ENCODE measurements at regions not wholly inside any gene's neighbourhood (a gene's known extent, or its start where the extent isn't known, plus 50 kb on each side); places are given as distances from the start of the nearest gene placed in this dataset.
"Not testable (repeated sequence)": the region's sequence is repeated elsewhere in the genome, so short reads cannot be mapped to it uniquely, and the experiment has no call there.

DNA sequence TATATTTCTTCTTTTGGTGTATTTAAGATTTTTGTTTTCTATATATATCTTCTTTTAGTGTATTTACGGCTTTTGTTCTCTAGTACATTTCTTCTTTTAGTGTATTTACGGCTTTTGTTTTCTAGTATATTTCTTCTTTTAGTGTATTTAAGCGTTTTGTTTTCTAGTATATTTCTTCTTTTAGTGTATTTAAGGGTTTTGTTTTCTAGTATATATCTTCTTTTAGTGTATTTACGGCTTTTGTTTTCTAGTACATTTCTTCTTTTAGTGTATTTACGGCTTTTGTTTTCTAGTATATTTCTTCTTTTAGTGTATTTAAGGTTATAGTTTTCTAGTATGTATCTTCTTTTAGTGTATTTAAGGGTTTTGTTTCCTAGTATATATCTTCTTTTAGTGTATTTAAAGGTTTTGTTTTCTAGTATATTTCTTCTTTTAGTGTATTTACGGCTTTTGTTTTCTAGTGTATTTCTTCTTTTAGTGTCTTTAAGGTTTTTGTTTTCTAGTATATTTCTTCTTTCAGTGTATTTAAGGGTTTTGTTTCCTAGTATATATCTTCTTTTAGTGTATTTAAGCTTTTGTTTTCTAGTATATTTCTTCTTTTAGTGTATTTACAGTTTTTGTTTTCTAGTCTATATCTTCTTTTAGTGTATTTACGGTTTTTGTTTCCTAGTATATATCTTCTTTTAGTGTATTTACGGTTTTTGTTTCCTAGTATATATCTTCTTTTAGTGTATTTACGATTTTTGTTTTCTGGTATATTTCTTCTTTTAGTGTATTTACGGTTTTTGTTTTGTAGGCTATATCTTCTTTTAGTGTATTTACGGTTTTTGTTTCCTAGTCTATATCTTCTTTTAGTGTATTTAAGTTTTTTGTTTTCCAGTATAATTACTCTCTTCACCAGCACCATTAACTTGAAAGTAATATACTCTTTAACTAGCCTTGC is 249.4 kb downstream of the SHOX start:
- DNase-seq: not testable (repeated sequence)

- DNase-seq: no peak
These were observed 243.5 kb downstream of the SHOX start for GRCh38 chrX:874061-874460.

- DNase-seq: no peak
These were observed 242.4 kb downstream of the SHOX start for GRCh38 chrX:873016-873415.

DNA sequence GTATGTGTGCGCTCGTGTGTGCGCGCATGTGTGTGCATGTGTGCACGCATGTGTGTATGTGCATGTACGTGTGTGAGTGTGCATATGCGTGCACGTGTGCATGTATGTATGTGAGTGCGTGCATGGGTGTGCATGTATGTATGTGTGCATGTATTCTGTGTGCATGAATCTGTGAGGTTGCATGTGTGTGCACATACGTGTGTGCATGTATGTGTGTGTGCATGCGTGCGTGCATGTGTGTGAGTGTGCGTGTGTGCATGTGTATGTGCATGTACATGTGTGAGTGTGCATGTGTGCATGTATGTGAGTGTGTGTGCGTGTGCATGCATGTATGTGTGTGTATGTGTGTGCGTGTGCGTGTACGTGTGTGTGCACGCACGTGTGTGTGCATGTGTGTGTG is 241.5 kb downstream of the SHOX start:
- DNase-seq: no peak

DNA sequence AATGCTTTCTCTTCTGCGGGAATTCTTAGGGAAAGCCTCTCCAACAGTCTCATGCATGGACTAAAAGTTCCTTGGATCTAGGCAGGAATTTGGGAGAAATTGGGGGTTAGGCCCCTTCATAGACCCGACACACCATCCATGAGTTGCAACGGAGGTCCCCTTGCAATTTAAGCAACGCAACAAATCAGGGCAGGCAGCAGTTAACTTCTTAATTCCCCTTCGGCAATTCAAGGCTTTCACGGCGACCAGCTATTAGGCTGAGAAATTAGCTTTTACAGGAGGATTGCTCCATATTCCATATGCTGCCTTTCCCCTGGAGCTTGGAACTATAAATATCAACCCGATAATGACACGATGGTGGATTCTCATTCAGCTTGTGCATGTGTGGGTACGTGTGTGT is 241.0 kb downstream of the SHOX start:
- DNase-seq: no peak

- DNase-seq: no peak
These were observed 237.5 kb downstream of the SHOX start for GRCh38 chrX:867966-868647.

GRCh38 chrX:867502-867901 is 236.9 kb downstream of the SHOX start:
- no peak for DNase-seq

GRCh38 chrX:866441-866990 is 235.9 kb downstream of the SHOX start:
- no peak for DNase-seq

DNA sequence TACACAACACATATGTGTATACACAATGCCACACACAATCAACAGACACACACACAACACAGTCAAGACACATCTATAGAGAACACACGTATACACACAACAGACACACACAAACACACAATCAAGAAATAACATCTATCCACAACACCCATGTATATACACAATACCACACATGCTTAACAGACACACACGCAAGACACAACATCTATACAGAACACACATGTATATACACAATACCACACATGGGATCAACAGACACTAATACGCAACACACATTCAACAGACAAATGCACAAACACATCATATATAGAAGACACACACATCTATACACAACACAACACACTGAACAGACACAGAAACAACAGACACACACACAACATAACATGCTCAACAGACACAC is 234.8 kb downstream of the SHOX start:
- no peak for DNase-seq

GRCh38 chrX:861921-862320 is 231.3 kb downstream of the SHOX start:
- DNase-seq: no peak

- DNase-seq: no peak
These were observed 230.8 kb downstream of the SHOX start for GRCh38 chrX:861340-861890.

DNA sequence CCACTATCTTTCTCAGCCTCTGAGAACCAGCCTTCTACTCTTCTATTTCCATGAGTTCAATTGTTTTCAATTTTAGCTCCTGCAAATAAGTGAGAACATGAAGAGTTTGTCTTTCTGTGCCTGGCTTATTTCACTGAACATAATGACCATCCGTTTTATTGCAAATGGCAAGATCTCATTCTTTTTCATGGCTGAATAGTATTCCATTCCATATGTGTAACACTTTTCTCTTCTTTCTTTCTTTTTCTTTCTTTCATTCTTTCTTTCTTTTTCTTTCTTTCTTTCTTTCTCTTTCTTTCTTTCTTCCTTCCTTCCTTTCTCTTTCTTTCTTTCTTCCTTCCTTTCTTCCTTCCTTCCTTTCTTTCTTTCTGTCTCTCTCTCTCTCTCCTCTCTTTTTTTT is 228.7 kb downstream of the SHOX start:
- no peak for DNase-seq

DNA sequence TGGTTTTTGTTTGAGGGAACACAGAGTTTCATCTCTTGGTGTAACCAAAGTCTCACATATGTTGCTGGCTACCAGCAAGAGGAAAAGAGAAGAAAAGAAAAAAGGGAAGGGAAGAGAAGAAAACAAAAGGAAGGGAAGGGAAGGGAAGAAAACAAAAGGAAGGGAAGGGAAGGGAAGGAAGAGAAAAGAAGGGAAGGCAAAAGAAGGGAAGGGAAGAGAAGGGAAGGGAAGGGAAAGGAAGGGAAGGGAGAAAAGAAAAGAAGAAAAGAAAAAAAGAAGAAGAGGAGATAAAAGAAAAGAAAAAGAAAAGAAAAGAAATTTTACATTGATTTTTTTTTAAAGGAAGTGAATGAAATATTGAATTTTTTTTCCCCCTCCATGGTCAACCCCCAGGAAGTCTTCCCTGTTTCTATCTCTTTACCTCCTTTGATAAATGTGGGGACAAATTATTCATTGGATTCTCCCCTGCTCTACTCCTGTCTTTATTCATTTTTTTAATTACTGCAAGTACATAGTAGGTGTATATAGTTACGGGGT is 228.0 kb downstream of the SHOX start:
- no peak for DNase-seq

GRCh38 chrX:857376-857775 is 226.8 kb downstream of the SHOX start:
- no peak for DNase-seq

- no peak for DNase-seq
These were observed 226.1 kb downstream of the SHOX start for GRCh38 chrX:856566-857290.

DNA sequence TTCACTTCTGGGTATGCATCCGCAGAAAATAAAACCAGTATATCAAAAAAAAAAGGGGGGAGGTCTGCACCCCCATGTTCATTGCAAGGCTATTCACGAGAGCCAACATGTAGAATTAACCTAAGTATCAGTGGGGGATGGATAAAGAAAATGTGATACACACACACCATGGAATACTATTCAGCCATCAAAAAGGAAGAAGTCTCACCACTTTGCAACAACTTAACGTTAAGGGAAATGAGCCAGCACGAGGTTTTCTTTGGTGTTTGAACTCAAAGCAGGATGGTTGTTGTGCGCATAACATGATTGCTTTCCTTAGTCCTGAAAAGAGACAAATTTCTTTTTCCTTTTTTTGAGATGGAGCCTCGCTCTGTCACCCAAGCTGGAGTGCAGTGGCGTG is 222.7 kb downstream of the SHOX start:
- no peak for DNase-seq

DNA sequence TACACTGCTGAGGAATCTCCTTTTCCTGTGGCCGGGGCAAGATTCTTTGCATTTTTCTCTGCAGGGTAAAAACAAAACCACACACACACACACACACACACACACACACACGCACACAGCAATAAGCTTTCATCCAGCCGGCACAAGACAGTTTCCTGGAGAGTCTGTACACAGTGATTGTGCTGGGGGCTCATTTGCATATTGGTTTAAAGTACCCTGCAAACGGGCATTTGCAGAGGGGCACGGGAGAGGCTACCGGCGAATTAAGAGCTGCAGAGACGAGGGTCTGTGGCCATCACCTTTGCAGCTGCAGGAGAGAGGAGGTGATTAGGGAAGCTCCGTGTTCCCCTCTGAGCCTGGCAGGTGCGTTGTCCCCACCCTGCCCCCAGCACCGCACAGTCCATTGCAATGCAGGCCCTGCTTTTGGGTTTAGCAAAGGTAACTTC is 219.9 kb downstream of the SHOX start:
- DNase-seq: no peak

GRCh38 chrX:848386-848785 is 217.8 kb downstream of the SHOX start:
- no peak for DNase-seq

DNA sequence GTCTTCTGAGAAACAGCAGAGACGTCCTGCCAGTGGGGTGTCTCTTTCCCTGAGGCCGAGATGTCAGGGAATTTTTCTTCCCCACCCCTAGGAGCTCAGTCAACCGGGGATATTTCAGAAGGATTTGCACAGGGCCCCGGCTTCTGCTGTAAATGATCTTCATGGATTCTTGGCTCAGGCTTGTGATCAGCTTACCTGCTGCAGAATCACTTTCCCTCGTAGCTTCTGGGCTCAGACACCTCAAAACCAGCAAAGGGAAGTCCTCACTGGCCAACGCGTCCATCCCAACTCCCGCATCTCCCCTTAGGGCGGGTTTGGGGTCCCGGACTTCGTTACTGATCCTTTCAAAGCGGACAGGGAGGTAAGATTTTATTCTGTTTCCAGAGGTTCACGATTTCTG is 212.7 kb downstream of the SHOX start:
- no peak for DNase-seq

GRCh38 chrX:840556-840955 is 210.0 kb downstream of the SHOX start:
- DNase-seq: no peak

GRCh38 chrX:838666-839065 is 208.1 kb downstream of the SHOX start:
- not testable (repeated sequence) for DNase-seq

GRCh38 chrX:835857-836256 is 205.3 kb downstream of the SHOX start:
- DNase-seq: not testable (repeated sequence)

GRCh38 chrX:830532-830931 is 199.9 kb downstream of the SHOX start:
- no peak for DNase-seq

All from stimulated activated CD4-positive, alpha-beta T cell treated with anti-CD3 and anti-CD28 coated beads, Interleukin-2, amount 100 ng/mL, for 24 hours (primary cell).